Glomerular visceral epithelial cell (primary cell): ENCODE measurements at regions not wholly inside any gene's neighbourhood (a gene's known extent, or its start where the extent isn't known, plus 50 kb on each side); places are given as distances from the start of the nearest gene placed in this dataset.
"Not testable (repeated sequence)": the region's sequence is repeated elsewhere in the genome, so short reads cannot be mapped to it uniquely, and the experiment has no call there.

ENCODE experiments used
- DNase-seq: peaks from one replicate; pipeline ENCODE4 v3.0.0-alpha.2; 2016; ENCODE audit errors: extremely low spot score

- no peak for DNase-seq
Measured at GRCh38 chr6:169406804-169407203, 153.2 kb upstream of the THBS2 start.

- no peak for DNase-seq
Measured at GRCh38 chr6:169406034-169406433, 152.4 kb upstream of the THBS2 start.

- no peak for DNase-seq
Measured at GRCh38 chr6:169404828-169405227, 151.2 kb upstream of the THBS2 start.

- DNase-seq, result no peak
Measured at GRCh38 chr6:169398342-169399105, 144.9 kb upstream of the THBS2 start.

- DNase-seq, result no peak
Measured at GRCh38 chr6:169397684-169398083, 144.0 kb upstream of the THBS2 start.

GRCh38 chr6:169396554-169397163 is 143.0 kb upstream of the THBS2 start:
- DNase-seq, result peak; percentile 29

- not testable (repeated sequence) for DNase-seq
Measured at GRCh38 chr6:169396009-169396539, 142.4 kb upstream of the THBS2 start.

GRCh38 chr6:169395080-169395805 is 141.6 kb upstream of the THBS2 start:
- no peak for DNase-seq

GRCh38 chr6:169393753-169394152 is 140.1 kb upstream of the THBS2 start:
- no peak for DNase-seq

- no peak for DNase-seq
Measured at GRCh38 chr6:169391473-169392071, 137.9 kb upstream of the THBS2 start.

- DNase-seq, result no peak
Measured at GRCh38 chr6:169388395-169389166, 134.9 kb upstream of the THBS2 start.

GRCh38 chr6:169387809-169388383 is 134.2 kb upstream of the THBS2 start:
- no peak for DNase-seq

GRCh38 chr6:169386411-169387057 is 132.9 kb upstream of the THBS2 start:
- no peak for DNase-seq

GRCh38 chr6:169385237-169385880 is 131.7 kb upstream of the THBS2 start:
- DNase-seq, result no peak

- no peak for DNase-seq
Measured at GRCh38 chr6:169384291-169384690, 130.6 kb upstream of the THBS2 start.

- DNase-seq, result no peak
Measured at GRCh38 chr6:169383265-169383664, 129.6 kb upstream of the THBS2 start.

- no peak for DNase-seq
Measured at GRCh38 chr6:169382735-169383134, 129.1 kb upstream of the THBS2 start.

- DNase-seq, result no peak
Measured at GRCh38 chr6:169381988-169382387, 128.3 kb upstream of the THBS2 start.

GRCh38 chr6:169380493-169380892 is 126.8 kb upstream of the THBS2 start:
- DNase-seq, result no peak

- DNase-seq, result no peak
Measured at GRCh38 chr6:169379495-169380070, 125.9 kb upstream of the THBS2 start.
